ENCODE measurements at regions not wholly inside any gene's neighbourhood (a gene's known extent, or its start where the extent isn't known, plus 50 kb on each side); places are given as distances from the start of the nearest gene placed in this dataset.

DNA sequence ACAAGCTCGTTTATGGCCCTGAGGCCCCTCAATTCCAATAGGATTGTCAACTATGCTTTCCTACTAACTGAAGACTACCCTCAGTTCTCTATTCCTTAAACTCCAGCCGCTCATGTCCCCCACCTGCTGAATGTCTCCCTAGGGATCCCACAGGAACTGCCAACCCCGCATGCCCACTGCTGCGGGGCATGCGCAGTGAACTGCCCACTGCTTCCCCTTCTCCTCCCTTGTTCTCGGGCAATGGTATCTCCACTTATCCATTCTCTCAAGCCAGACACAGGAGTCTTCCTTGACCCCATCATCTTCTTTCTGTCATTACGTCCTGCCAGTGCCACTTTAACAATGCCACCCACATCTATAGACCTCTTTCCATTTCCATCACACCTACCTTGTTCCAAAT lies 90.0 kb downstream of the FGF18 start:
- H3K27me3 ChIP-seq (replicated peaks; ENCODE audit: control insufficient read depth, insufficient read depth, low read length), result no peaks in the 10 kb centered on the region
- H3K9ac ChIP-seq (ENCODE audit: low read length), result no peak overlapping the region
- no peaks in the 10 kb centered on the region for H3K9me3 ChIP-seq (ENCODE audit: control insufficient read depth, low read length)
- no peak for DNase-seq (ENCODE audit: low read depth)
- no peaks in the 10 kb centered on the region for H3K4me1 ChIP-seq (ENCODE audit: control insufficient read depth, insufficient read depth, low read length)
- no peak overlapping the region for H3K4me3 ChIP-seq (ENCODE audit: low read length)
- no peaks in the 10 kb centered on the region for H3K36me3 ChIP-seq (ENCODE audit: control insufficient read depth, insufficient read depth, low read length, severe bottlenecking)

- Histone ChIP-seq H3K36me3 (ENCODE audit: control insufficient read depth, insufficient read depth, low read length, severe bottlenecking) (no peaks in the 10 kb centered on the region), H3K9me3 (ENCODE audit: control insufficient read depth, low read length) (no peaks in the 10 kb centered on the region), H3K4me1 (ENCODE audit: control insufficient read depth, insufficient read depth, low read length) (no peaks in the 10 kb centered on the region), H3K27me3 (replicated peaks; ENCODE audit: control insufficient read depth, insufficient read depth, low read length) (no peaks in the 10 kb centered on the region), H3K9ac (ENCODE audit: low read length) (no peak overlapping the region), H3K4me3 (ENCODE audit: low read length) (no peak overlapping the region)
- no peak for DNase-seq (ENCODE audit: low read depth)
These were observed 93.0 kb downstream of the FGF18 start for GRCh38 chr5:171512397-171512796.

DNA sequence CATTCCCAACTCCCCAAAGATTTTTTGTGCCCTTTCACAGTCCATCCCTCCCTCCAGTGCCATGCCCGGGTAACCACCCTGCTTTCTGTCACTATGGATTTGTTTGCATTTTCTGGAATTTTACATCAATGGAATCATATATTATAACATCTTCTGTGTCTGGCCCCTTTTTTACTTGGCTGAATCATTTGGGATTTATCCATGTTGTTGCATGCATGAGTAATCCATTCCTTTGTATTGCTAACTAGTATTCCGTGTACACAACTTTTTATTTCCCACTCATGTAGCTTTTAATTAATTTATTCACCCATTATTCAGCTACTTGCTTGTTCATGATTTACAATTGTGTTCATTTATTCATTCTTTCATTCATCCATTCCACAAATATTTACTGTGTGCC lies 94.1 kb downstream of the FGF18 start:
- no peaks in the 10 kb centered on the region for H3K27me3 ChIP-seq (replicated peaks; ENCODE audit: control insufficient read depth, insufficient read depth, low read length)
- no peaks in the 10 kb centered on the region for H3K4me1 ChIP-seq (ENCODE audit: control insufficient read depth, insufficient read depth, low read length)
- no peaks in the 10 kb centered on the region for H3K36me3 ChIP-seq (ENCODE audit: control insufficient read depth, insufficient read depth, low read length, severe bottlenecking)

GRCh38 chr5:171518916-171519315 lies 99.5 kb downstream of the FGF18 start:
- no peak for DNase-seq (ENCODE audit: low read depth)
- Histone ChIP-seq H3K27me3 (replicated peaks; ENCODE audit: control insufficient read depth, insufficient read depth, low read length) (no peaks in the 10 kb centered on the region), H3K9me3 (ENCODE audit: control insufficient read depth, low read length) (no peaks in the 10 kb centered on the region), H3K36me3 (ENCODE audit: control insufficient read depth, insufficient read depth, low read length, severe bottlenecking) (no peaks in the 10 kb centered on the region), H3K4me1 (ENCODE audit: control insufficient read depth, insufficient read depth, low read length) (peaks cover 26% of the 10 kb centered on the region), H3K9ac (ENCODE audit: low read length) (no peak overlapping the region), H3K4me3 (ENCODE audit: low read length) (no peak overlapping the region)

More for the DNA sequence above, 94.1 kb downstream of the FGF18 start:
- Histone ChIP-seq H3K9me3 (ENCODE audit: control insufficient read depth, low read length) (no peaks in the 10 kb centered on the region), H3K9ac (ENCODE audit: low read length) (no peak overlapping the region), H3K4me3 (ENCODE audit: low read length) (no peak overlapping the region)
- no peak for DNase-seq (ENCODE audit: low read depth)

DNA sequence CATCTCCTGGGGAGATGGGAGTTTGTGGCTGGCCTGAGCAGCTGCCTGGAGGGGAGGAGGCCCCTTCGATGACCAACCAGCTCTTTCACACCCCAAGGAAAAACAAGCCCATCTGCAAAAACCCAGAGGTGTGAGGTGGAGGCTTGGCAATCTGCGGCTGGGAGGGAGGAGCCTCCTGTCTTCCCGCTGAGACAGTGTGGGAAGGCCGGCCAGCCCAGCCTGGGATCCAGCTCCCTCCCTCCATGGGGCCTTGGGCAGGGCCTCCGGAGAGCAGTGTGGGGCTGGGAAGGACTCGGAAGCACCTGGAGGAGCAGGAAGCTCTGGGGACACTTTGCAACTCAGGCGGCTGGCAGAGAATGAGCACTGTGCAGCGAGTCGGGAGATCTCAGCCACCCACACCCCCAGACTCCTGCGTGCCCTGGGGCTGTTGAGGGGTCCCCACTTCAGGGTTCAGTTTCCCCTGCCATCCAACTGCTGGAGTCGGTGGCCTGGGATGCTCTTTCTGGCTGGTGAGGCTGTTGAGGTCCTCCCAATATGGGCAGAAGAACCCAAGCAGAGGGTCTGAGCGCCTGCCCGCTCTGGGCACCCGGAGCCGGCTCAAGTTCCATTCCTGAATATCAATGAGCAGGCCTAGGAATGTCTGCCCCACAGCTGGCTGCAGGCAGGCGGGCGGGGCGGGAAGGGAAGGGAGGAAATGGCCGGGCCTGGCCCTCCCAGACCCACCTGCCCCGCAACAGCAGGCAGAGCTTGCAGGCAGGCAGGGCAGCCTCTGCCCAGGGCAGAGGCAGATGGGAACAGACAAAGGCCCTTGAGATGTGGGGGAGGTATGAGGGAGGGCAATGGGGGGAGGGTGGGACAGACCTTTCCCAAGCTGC lies 101.1 kb downstream of the FGF18 start:
- Histone ChIP-seq H3K4me1 (ENCODE audit: control insufficient read depth, insufficient read depth, low read length) (peaks cover 35% of the 10 kb centered on the region), H3K9me3 (ENCODE audit: control insufficient read depth, low read length) (no peaks in the 10 kb centered on the region), H3K9ac (ENCODE audit: low read length) (peak overlapping the region; percentile 68), H3K36me3 (ENCODE audit: control insufficient read depth, insufficient read depth, low read length, severe bottlenecking) (no peaks in the 10 kb centered on the region), H3K27me3 (replicated peaks; ENCODE audit: control insufficient read depth, insufficient read depth, low read length) (no peaks in the 10 kb centered on the region), H3K4me3 (ENCODE audit: low read length) (no peak overlapping the region)
- DNase-seq (ENCODE audit: low read depth), result peak; percentile 52

DNA sequence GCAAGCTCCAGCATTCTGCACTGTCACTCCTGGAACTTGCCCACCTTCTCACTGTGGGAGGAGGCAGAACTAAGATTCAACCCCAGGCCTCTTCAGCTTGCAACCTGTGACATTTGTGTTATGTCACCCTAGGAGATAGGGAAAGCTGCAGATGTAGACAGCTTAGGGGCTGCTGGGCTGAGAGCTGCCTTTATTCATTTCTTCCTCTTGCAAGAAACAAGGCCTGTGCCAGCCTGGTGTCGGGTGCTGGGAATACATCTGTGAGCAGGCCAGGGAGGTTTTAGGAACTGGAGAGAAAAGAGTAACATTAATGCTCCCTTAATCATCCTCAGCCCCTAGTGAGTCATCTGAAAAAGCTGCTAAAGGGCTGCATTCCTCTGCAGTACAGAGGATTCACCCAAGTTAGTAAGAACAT lies 101.8 kb downstream of the FGF18 start:
- Histone ChIP-seq H3K9me3 (ENCODE audit: control insufficient read depth, low read length) (no peaks in the 10 kb centered on the region), H3K4me3 (ENCODE audit: low read length) (no peak overlapping the region), H3K4me1 (ENCODE audit: control insufficient read depth, insufficient read depth, low read length) (peaks cover 35% of the 10 kb centered on the region), H3K9ac (ENCODE audit: low read length) (peak overlapping the region; percentile 68), H3K36me3 (ENCODE audit: control insufficient read depth, insufficient read depth, low read length, severe bottlenecking) (no peaks in the 10 kb centered on the region), H3K27me3 (replicated peaks; ENCODE audit: control insufficient read depth, insufficient read depth, low read length) (no peaks in the 10 kb centered on the region)
- peak; percentile 91 for DNase-seq (ENCODE audit: low read depth)

DNA sequence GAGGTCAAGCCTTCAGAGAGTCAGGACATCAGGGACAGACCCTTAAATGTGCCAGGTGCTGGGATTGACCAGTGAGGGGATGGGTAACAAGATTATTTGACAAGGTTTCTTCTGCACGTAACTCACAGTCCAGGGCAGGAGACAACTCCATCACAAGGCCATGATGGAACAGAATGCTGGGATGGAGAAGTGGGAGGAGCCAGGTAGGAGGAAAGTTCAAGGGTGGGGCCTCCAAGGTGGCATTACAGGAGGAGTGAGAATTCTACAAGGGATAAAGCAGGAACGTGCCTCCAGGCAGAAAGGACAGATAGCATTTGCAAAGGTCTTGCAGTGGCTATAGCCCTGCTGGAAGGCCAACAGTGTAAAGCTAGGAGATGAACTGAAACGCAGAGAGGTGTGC lies 102.2 kb downstream of the FGF18 start:
- Histone ChIP-seq H3K4me3 (ENCODE audit: low read length) (peak overlapping the region; percentile 5), H3K36me3 (ENCODE audit: control insufficient read depth, insufficient read depth, low read length, severe bottlenecking) (no peaks in the 10 kb centered on the region), H3K9me3 (ENCODE audit: control insufficient read depth, low read length) (no peaks in the 10 kb centered on the region), H3K27me3 (replicated peaks; ENCODE audit: control insufficient read depth, insufficient read depth, low read length) (no peaks in the 10 kb centered on the region), H3K9ac (ENCODE audit: low read length) (peak overlapping the region; percentile 21), H3K4me1 (ENCODE audit: control insufficient read depth, insufficient read depth, low read length) (peaks cover 35% of the 10 kb centered on the region)
- DNase-seq (ENCODE audit: low read depth), result no peak

DNA sequence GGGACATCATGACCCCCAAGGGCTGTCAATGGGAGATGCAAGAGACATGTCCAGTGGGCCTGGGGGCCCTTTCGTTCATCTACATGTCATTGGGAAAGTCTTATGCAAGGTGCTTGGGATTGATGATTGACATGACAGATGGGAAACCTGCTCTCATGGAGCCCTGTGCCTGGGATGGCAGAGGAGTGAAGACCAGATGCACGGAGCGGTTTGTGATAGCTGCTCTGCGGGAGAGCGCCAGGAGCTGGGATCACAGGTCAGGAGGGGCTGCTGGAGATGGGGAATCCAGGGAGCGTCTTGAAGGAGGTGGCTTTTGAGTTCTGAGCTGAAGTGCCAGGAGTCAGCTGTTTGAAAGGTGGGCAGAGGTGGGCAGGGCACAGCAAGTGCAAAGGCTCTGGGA lies 104.3 kb downstream of the FGF18 start:
- H3K36me3 ChIP-seq (ENCODE audit: control insufficient read depth, insufficient read depth, low read length, severe bottlenecking), result no peaks in the 10 kb centered on the region
- no peak overlapping the region for H3K9ac ChIP-seq (ENCODE audit: low read length)
- no peaks in the 10 kb centered on the region for H3K27me3 ChIP-seq (replicated peaks; ENCODE audit: control insufficient read depth, insufficient read depth, low read length)
- no peak overlapping the region for H3K4me3 ChIP-seq (ENCODE audit: low read length)
- no peak for DNase-seq (ENCODE audit: low read depth)
- H3K9me3 ChIP-seq (ENCODE audit: control insufficient read depth, low read length), result no peaks in the 10 kb centered on the region
- peaks cover 35% of the 10 kb centered on the region for H3K4me1 ChIP-seq (ENCODE audit: control insufficient read depth, insufficient read depth, low read length)

DNA sequence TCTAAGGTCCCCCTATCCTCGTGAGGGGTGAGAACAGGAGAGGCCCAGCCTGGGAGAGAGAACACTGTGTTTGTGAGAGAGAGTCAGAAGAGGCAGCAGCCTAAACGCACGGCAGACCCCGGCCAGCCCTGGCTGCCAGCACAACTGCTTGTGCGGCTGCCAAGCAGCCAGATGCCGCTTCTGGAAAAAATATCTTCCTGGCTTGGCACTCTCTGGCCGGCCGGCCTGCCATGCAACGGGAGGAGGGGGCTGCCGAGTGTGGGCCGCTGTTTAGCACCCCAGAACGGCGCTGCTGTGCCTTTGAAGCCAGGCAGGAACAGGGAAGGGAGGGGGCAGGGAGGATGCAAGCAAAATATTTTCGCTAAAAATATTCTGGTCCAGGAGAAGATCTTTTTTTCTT lies 105.0 kb downstream of the FGF18 start:
- Histone ChIP-seq H3K9me3 (ENCODE audit: control insufficient read depth, low read length) (no peaks in the 10 kb centered on the region), H3K27me3 (replicated peaks; ENCODE audit: control insufficient read depth, insufficient read depth, low read length) (no peaks in the 10 kb centered on the region), H3K36me3 (ENCODE audit: control insufficient read depth, insufficient read depth, low read length, severe bottlenecking) (no peaks in the 10 kb centered on the region), H3K9ac (ENCODE audit: low read length) (peak overlapping the region; percentile 12), H3K4me3 (ENCODE audit: low read length) (no peak overlapping the region), H3K4me1 (ENCODE audit: control insufficient read depth, insufficient read depth, low read length) (peaks cover 35% of the 10 kb centered on the region)
- no peak for DNase-seq (ENCODE audit: low read depth)

GRCh38 chr5:171525085-171525484 lies 105.6 kb downstream of the FGF18 start:
- Histone ChIP-seq H3K4me1 (ENCODE audit: control insufficient read depth, insufficient read depth, low read length) (peaks cover 33% of the 10 kb centered on the region), H3K4me3 (ENCODE audit: low read length) (no peak overlapping the region), H3K27me3 (replicated peaks; ENCODE audit: control insufficient read depth, insufficient read depth, low read length) (no peaks in the 10 kb centered on the region), H3K9me3 (ENCODE audit: control insufficient read depth, low read length) (no peaks in the 10 kb centered on the region), H3K9ac (ENCODE audit: low read length) (no peak overlapping the region), H3K36me3 (ENCODE audit: control insufficient read depth, insufficient read depth, low read length, severe bottlenecking) (no peaks in the 10 kb centered on the region)
- DNase-seq (ENCODE audit: low read depth), result no peak

DNA sequence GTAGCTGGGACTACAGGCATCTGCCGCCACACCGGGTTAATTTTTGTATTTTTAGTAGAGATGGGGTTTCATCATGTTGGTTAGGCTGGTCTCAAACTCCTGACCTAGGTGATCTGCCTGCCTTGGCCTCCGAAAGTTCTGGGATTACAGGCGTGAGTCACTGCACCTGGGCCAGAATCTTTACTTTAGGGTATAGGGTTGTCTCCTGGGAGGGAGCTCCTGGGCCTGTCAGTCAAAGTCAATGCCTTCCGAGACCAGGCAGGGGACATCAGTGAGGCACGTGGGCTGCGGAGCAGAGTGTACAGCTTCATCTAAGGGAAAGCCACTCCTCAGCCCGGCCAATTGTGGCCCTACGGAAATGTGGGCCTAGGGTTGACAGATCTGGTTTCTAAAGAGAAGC lies 108.6 kb downstream of the FGF18 start:
- Histone ChIP-seq H3K9me3 (ENCODE audit: control insufficient read depth, low read length) (no peaks in the 10 kb centered on the region), H3K36me3 (ENCODE audit: control insufficient read depth, insufficient read depth, low read length, severe bottlenecking) (no peaks in the 10 kb centered on the region), H3K4me1 (ENCODE audit: control insufficient read depth, insufficient read depth, low read length) (peaks cover 9% of the 10 kb centered on the region), H3K4me3 (ENCODE audit: low read length) (no peak overlapping the region), H3K27me3 (replicated peaks; ENCODE audit: control insufficient read depth, insufficient read depth, low read length) (no peaks in the 10 kb centered on the region), H3K9ac (ENCODE audit: low read length) (no peak overlapping the region)
- DNase-seq (ENCODE audit: low read depth), result no peak
